HepG2 (cell line): ENCODE measurements at regions not wholly inside any gene's neighbourhood (a gene's known extent, or its start where the extent isn't known, plus 50 kb on each side); places are given as distances from the start of the nearest gene placed in this dataset.

Experiments used
- ATAC-seq: fragments of 200-7000 bp; cut with Tn5 transposase; 3 replicates; pipeline ENCODE4 v1.9.1; 2020; ENCODE audit warnings: mild to moderate bottlenecking, moderate library complexity
- BruUV-seq: library from RNA; stranded (reverse); fragments of 400-500 nt; replicated peaks from 2 replicates; lab custom pipeline; 2021; lab: Mats Ljungman, UMichigan
- CTCF ChIA-PET: fragments of 300-600 bp; formaldehyde crosslinking; extraction: SDS; loops from one replicate; lab custom pipeline; 2021; ENCODE audit warnings: low total read pairs, inconsistent platforms, low intra/inter-chr PET ratio; lab: Yijun Ruan, JAX
- POLR2A ChIA-PET: fragments of 350-600 bp; sonication (Branson Sonifier 250); formaldehyde crosslinking; loops from one replicate; lab custom pipeline; 2020; ENCODE audit warnings: antibody characterized with exemption, inconsistent platforms; lab: Yijun Ruan, JAX
- DNase-seq: peaks from one replicate; pipeline ENCODE4 v3.0.0-alpha.2; 2015; ENCODE audit warnings: low spot score
- FAIRE-seq: peaks from 3 replicates; lab custom pipeline; 2011; peaks lifted over from hg19 to GRCh38; lab: Jason Lieb, UNC
- H2AFZ ChIP-seq: one replicate; pipeline ENCODE4 v1.6.1; 2011; ENCODE audit warnings: low read length, inconsistent platforms
- H3K27ac ChIP-seq: fragments of 300-600 bp; 3 replicates; pipeline ENCODE4 v1.8.0; 2011; ENCODE audit warnings: mixed run types, mild to moderate bottlenecking, mixed read lengths, low read length, inconsistent platforms; ENCODE audit not compliant: insufficient read depth; ENCODE audit errors: extremely low read length
- H3K27me3 ChIP-seq, 2 experiments: fragments of 200-600 bp in 1 of 2; 2 replicates in 1 of 2; 3 replicates in 1 of 2; pipeline versions ENCODE4 v1.6.0 to v1.8.0; 2011; ENCODE audit warnings: low read length in 2 of 2, mild to moderate bottlenecking in 2 of 2, moderate library complexity in 2 of 2, inconsistent platforms in 1 of 2; ENCODE audit not compliant: insufficient read depth in 2 of 2, control insufficient read depth in 1 of 2
- H3K36me3 ChIP-seq, 2 experiments: fragments of 200-600 bp in 1 of 2; replicated peaks in 1 of 2; 2 replicates in 1 of 2; 3 replicates in 1 of 2; pipeline versions ENCODE4 v1.5.1 to v1.8.0; 2011; ENCODE audit warnings: low read length in 2 of 2, inconsistent platforms in 1 of 2; ENCODE audit not compliant: insufficient read depth in 2 of 2, control insufficient read depth in 1 of 2
- H3K4me1 ChIP-seq: 2 replicates; pipeline ENCODE4 v1.5.1; 2012; ENCODE audit warnings: low read length, inconsistent platforms; ENCODE audit not compliant: insufficient read depth
- H3K4me2 ChIP-seq: 2 replicates; pipeline ENCODE4 v1.6.0; 2011; ENCODE audit warnings: low read depth, low read length, inconsistent platforms
- H3K4me3 ChIP-seq, 3 experiments: fragments of 200-600 bp in 1 of 3; sonication (generic), shearing (Covaris generic) in 1 of 3; replicated peaks in 1 of 3; 2 replicates each; pipeline ENCODE4 v1.5.1; 2011 to 2016; ENCODE audit warnings: low read length in 3 of 3, inconsistent platforms in 2 of 3, low read depth in 2 of 3, mild to moderate bottlenecking in 2 of 3, control low read depth in 1 of 3, mixed read lengths in 1 of 3; ENCODE audit not compliant: insufficient read depth in 1 of 3
- H3K79me2 ChIP-seq: one replicate; pipeline ENCODE4 v1.6.1; 2011; ENCODE audit warnings: low read length, inconsistent platforms; ENCODE audit not compliant: insufficient read depth
- H3K9ac ChIP-seq: 2 replicates; pipeline ENCODE4 v1.6.0; 2011; ENCODE audit warnings: mild to moderate bottlenecking, low read depth, low read length, inconsistent platforms; ENCODE audit not compliant: insufficient read depth
- H3K9me3 ChIP-seq: 2 replicates; pipeline ENCODE4 v1.5.1; 2012; ENCODE audit warnings: mild to moderate bottlenecking, low read length
- H4K20me1 ChIP-seq: 2 replicates; pipeline ENCODE4 v1.6.0; 2011; ENCODE audit warnings: inconsistent platforms, mild to moderate bottlenecking, low read length, moderate library complexity; ENCODE audit not compliant: insufficient read depth
- DR1 ChIP-seq: sonication (generic); formaldehyde crosslinking; IDR thresholded peaks from 2 replicates; pipeline ENCODE4 v1.8.0; 2021; ENCODE audit warnings: mild to moderate bottlenecking, missing genetic modification reagents, inconsistent platforms
- GATAD2A ChIP-seq: IDR thresholded peaks from 2 replicates; pipeline ENCODE4 v1.6.1; 2016
- JARID2 ChIP-seq: sonication (generic); formaldehyde crosslinking; IDR thresholded peaks from 2 replicates; pipeline ENCODE4 v1.8.1; 2023; ENCODE audit warnings: missing genetic modification reagents, inconsistent platforms; ENCODE audit not compliant: insufficient replicate concordance
- MAFF ChIP-seq: IDR thresholded peaks from 2 replicates; pipeline ENCODE4 v1.6.1; 2011; ENCODE audit warnings: low read depth, low read length, improper control_type of control experiment
- MAFK ChIP-seq, 2 experiments: IDR thresholded peaks in 1 of 2; conservative IDR thresholded peaks in 1 of 2; 2 replicates each; pipeline ENCODE4 v1.6.1; 2011; ENCODE audit warnings: improper control_type of control experiment in 2 of 2, low read length in 2 of 2
- MIER3 ChIP-seq: IDR thresholded peaks from 2 replicates; pipeline ENCODE4 v1.6.1; 2016; ENCODE audit warnings: missing compliant biosample characterization, borderline replicate concordance
- MIXL1 ChIP-seq: IDR thresholded peaks from 2 replicates; pipeline ENCODE4 v1.6.1; 2016
- MLX ChIP-seq: IDR thresholded peaks from 2 replicates; pipeline ENCODE4 v1.6.1; 2016
- NCOA1 ChIP-seq: sonication (generic); formaldehyde crosslinking; IDR thresholded peaks from 2 replicates; pipeline ENCODE4 v1.9.0; 2021; ENCODE audit warnings: missing genetic modification reagents
- RBFOX2 ChIP-seq: fragments of 200-400 bp; formaldehyde crosslinking; IDR thresholded peaks from 2 replicates; pipeline ENCODE4 v1.6.1; 2017; ENCODE audit warnings: low read depth, mild to moderate bottlenecking, low read length
- RFXAP ChIP-seq: sonication (generic); formaldehyde crosslinking; IDR thresholded peaks from 2 replicates; pipeline ENCODE4 v1.4.0; 2020; ENCODE audit warnings: missing genetic modification reagents, borderline replicate concordance
- STAG1 ChIP-seq: sonication (generic); formaldehyde crosslinking; IDR thresholded peaks from 2 replicates; pipeline ENCODE4 v1.4.0; 2020; ENCODE audit warnings: missing genetic modification reagents
- ZNF281 ChIP-seq: sonication (generic); formaldehyde crosslinking; IDR thresholded peaks from 2 replicates; pipeline ENCODE4 v1.4.0; 2020; ENCODE audit warnings: missing genetic modification reagents, borderline replicate concordance
- ZNF597 ChIP-seq: sonication (generic); formaldehyde crosslinking; IDR thresholded peaks from 2 replicates; pipeline ENCODE4 v1.5.0; 2020; ENCODE audit warnings: missing genetic modification reagents
- ZNF749 ChIP-seq: sonication (generic); formaldehyde crosslinking; IDR thresholded peaks from 2 replicates; pipeline ENCODE4 v1.8.0; 2022; ENCODE audit warnings: mild to moderate bottlenecking, missing genetic modification reagents, moderate library complexity, borderline replicate concordance
- WGBS: methylation state at CpG from one replicate; pipeline ENCODE4 v1.1.6; 2017; ENCODE audit warnings: low lambda C conversion rate; 5-methylcytosine and 5-hydroxymethylcytosine counted together
- in situ Hi-C: cut with HindIII; loops from 2 replicates; pipeline ENCODE4 v1.10.0; 2017; ENCODE audit warnings: low pct_unique_long_range_greater_than_20kb; ENCODE audit not compliant: extremely low pct_ligation_motif_present
- intact Hi-C: fragments of 100-400 bp; cut with micrococcal nuclease; formaldehyde crosslinking; loops from one replicate; pipeline ENCODE4 v1.10.0; 2022; ENCODE audit not compliant: unreplicated experiment

- Histone ChIP-seq H3K9me3 (no peaks in the 10 kb centered on the region), H3K27me3 (0 out of 5 replicates have a peak, but pooled peaks cover 0 to 2% of the 10 kb centered on the region in 2 experiments), H3K4me3 (no peak overlapping the region), H3K4me2 (no peak overlapping the region), H3K36me3 (no peaks in the 10 kb centered on the region), H4K20me1 (no peaks in the 10 kb centered on the region), H3K27ac (no peak overlapping the region), H2AFZ (no peak overlapping the region), H3K79me2 (no peaks in the 10 kb centered on the region), H3K9ac (no peak overlapping the region), H3K4me1 (peaks cover 38% of the 10 kb centered on the region)
- FAIRE-seq: no peak
- ChIA-PET POLR2A (interaction anchor here (0.7 kb wide), 1 partner anchor 104 kb away, joined by 4 read pairs; the partner anchor contains the start of gene GADD45A), CTCF (no interaction called here)
- intact Hi-C loops: no loop called here
- no peak; the same call in 2 of the 3 replicates for ATAC-seq
- 38% methylated on average over 3 of the region's 4 CpGs for WGBS
- in situ Hi-C loops: no loop called here
- BruUV-seq: no TSS peak
- no peak for TF ChIP-seq ZNF749 (CRISPR knock-in tag)
- TF ChIP-seq RBFOX2: no peak
- TF ChIP-seq ZNF281: 0 out of 2 replicates have a peak, but pooled peaks have one; percentile 8
- TF ChIP-seq MAFK (conservative IDR thresholded peaks at IDR 0.05 in 1 of 2, IDR thresholded peaks at IDR 0.05 in 1 of 2; ENCODE audit: low read length in 2 of 2): peak; percentile 71 to 75
- no peak for TF ChIP-seq MIER3 (CRISPR knock-in tag)
- no peak for TF ChIP-seq MIXL1 (CRISPR knock-in tag)
- TF ChIP-seq GATAD2A (CRISPR knock-in tag): no peak
- no peak for TF ChIP-seq JARID2
- no peak for TF ChIP-seq STAG1 (CRISPR knock-in tag)
- TF ChIP-seq DR1 (CRISPR knock-in tag): no peak
- TF ChIP-seq MAFF: peak; percentile 65
- TF ChIP-seq NCOA1 (CRISPR knock-in tag): no peak
- TF ChIP-seq RFXAP (CRISPR knock-in tag): no peak
- no peak for TF ChIP-seq ZNF597 (CRISPR knock-in tag)
- TF ChIP-seq MLX (CRISPR knock-in tag): no peak
- no peak for DNase-seq
Measured at GRCh38 chr1:67580691-67581403, 104.2 kb upstream of the GADD45A start.
